HEK293 (cell line): ENCODE measurements at regions not wholly inside any gene's neighbourhood (a gene's known extent, or its start where the extent isn't known, plus 50 kb on each side); places are given as distances from the start of the nearest gene placed in this dataset.

ENCODE experiments used
- CTCF ChIA-PET: fragments of 350-600 bp; formaldehyde crosslinking; extraction: SDS; loops from one replicate; lab custom pipeline; 2021; ENCODE audit warnings: antibody characterized with exemption; lab: Yijun Ruan, JAX
- POLR2A ChIA-PET: fragments of 300-600 bp; formaldehyde crosslinking; extraction: SDS; loops from one replicate; lab custom pipeline; 2020; ENCODE audit warnings: antibody characterized with exemption, inconsistent platforms; lab: Yijun Ruan, JAX
- H3K27ac ChIP-seq: fragments of 200-500 bp; sonication (Bioruptor generic); 2 replicates; pipeline ENCODE4 v1.5.1; 2014; ENCODE audit warnings: low read depth, low read length, control low read depth, inconsistent platforms; ENCODE audit errors: extremely low read depth
- H3K36me3 ChIP-seq, 2 experiments: fragments of 200-500 bp in 1 of 2; sonication (Bioruptor generic) in 1 of 2; 1 replicate in 1 of 2; 2 replicates in 1 of 2; pipeline ENCODE4 v1.5.1; 2014 to 2017; ENCODE audit warnings: inconsistent platforms in 2 of 2, low read length in 2 of 2; ENCODE audit not compliant: control insufficient read depth in 2 of 2, insufficient read depth in 1 of 2
- H3K4me1 ChIP-seq: fragments of 200-500 bp; sonication (Bioruptor generic); 2 replicates; pipeline ENCODE4 v1.5.1; 2014; ENCODE audit warnings: mild to moderate bottlenecking, low read length, inconsistent platforms; ENCODE audit not compliant: control insufficient read depth, insufficient read depth
- H3K4me3 ChIP-seq: 2 replicates; pipeline ENCODE4 v1.5.1; 2011; ENCODE audit warnings: low read depth, mild to moderate bottlenecking, control low read depth, low read length, moderate library complexity
- H3K9me3 ChIP-seq: fragments of 200-500 bp; sonication (Bioruptor generic); 2 replicates; pipeline ENCODE4 v1.5.1; 2014; ENCODE audit warnings: low read depth, low read length, inconsistent platforms; ENCODE audit not compliant: control insufficient read depth, insufficient read depth
- CTCF ChIP-seq: fragments of 450-650 bp; formaldehyde crosslinking; IDR thresholded peaks from 2 replicates; pipeline ENCODE4 v1.5.1; 2016; ENCODE audit warnings: missing biosample characterization, missing genetic modification characterization
- GLI2 ChIP-seq: fragments of 450-650 bp; formaldehyde crosslinking; IDR thresholded peaks from 2 replicates; pipeline ENCODE4; 2017; ENCODE audit warnings: missing biosample characterization, missing genetic modification characterization, low read depth, borderline replicate concordance
- GLIS1 ChIP-seq: fragments of 450-650 bp; formaldehyde crosslinking; IDR thresholded peaks from 2 replicates; pipeline ENCODE4 v1.5.1; 2016; ENCODE audit warnings: missing biosample characterization, missing genetic modification characterization
- IKZF3 ChIP-seq: fragments of 450-650 bp; IDR thresholded peaks from 2 replicates; pipeline ENCODE4 v1.5.0; 2018; ENCODE audit warnings: missing biosample characterization, mild to moderate bottlenecking, missing genetic modification characterization, moderate library complexity
- KLF16 ChIP-seq: fragments of 450-650 bp; formaldehyde crosslinking; IDR thresholded peaks from 2 replicates; pipeline ENCODE4 v1.5.1; 2017; ENCODE audit warnings: missing biosample characterization, missing genetic modification characterization
- KLF9 ChIP-seq: fragments of 450-650 bp; formaldehyde crosslinking; IDR thresholded peaks from 2 replicates; pipeline ENCODE4 v1.5.1; 2016; ENCODE audit warnings: missing biosample characterization, missing genetic modification characterization, low read depth
- MZF1 ChIP-seq: fragments of 450-650 bp; formaldehyde crosslinking; IDR thresholded peaks from 2 replicates; pipeline ENCODE4 v1.5.1; 2017; ENCODE audit warnings: missing biosample characterization, missing genetic modification characterization, borderline replicate concordance
- TRIM28 ChIP-seq: IDR thresholded peaks from 2 replicates; pipeline ENCODE4 v1.6.1; 2011; ENCODE audit warnings: low read length, control low read depth, borderline replicate concordance
- ZBTB1 ChIP-seq: fragments of 450-650 bp; formaldehyde crosslinking; IDR thresholded peaks from 2 replicates; pipeline ENCODE4 v1.5.1; 2016; ENCODE audit warnings: missing biosample characterization, missing genetic modification characterization
- ZBTB17 ChIP-seq: fragments of 450-650 bp; formaldehyde crosslinking; IDR thresholded peaks from 2 replicates; pipeline ENCODE4 v1.5.1; 2016; ENCODE audit warnings: missing biosample characterization, missing genetic modification characterization
- ZNF132 ChIP-seq: fragments of 450-650 bp; formaldehyde crosslinking; IDR thresholded peaks from 2 replicates; pipeline ENCODE4 v1.5.1; 2017; ENCODE audit warnings: missing biosample characterization, missing genetic modification characterization, borderline replicate concordance
- ZNF2 ChIP-seq: fragments of 450-650 bp; formaldehyde crosslinking; IDR thresholded peaks from 2 replicates; pipeline ENCODE4 v1.5.1; 2016; ENCODE audit warnings: missing biosample characterization, missing genetic modification characterization
- ZNF202 ChIP-seq: fragments of 450-650 bp; formaldehyde crosslinking; IDR thresholded peaks from 2 replicates; pipeline ENCODE4 v1.5.1; 2016; ENCODE audit warnings: missing biosample characterization, missing genetic modification characterization, borderline replicate concordance
- ZNF266 ChIP-seq: fragments of 450-650 bp; formaldehyde crosslinking; IDR thresholded peaks from 2 replicates; pipeline ENCODE4 v1.5.1; 2016; ENCODE audit warnings: missing biosample characterization, missing genetic modification characterization, low read depth
- ZNF341 ChIP-seq: fragments of 450-650 bp; formaldehyde crosslinking; IDR thresholded peaks from 2 replicates; pipeline ENCODE4; 2016; ENCODE audit warnings: low read depth, missing biosample characterization, missing genetic modification characterization
- ZNF350 ChIP-seq: fragments of 450-650 bp; formaldehyde crosslinking; IDR thresholded peaks from 2 replicates; pipeline ENCODE4 v1.5.0; 2017; ENCODE audit warnings: missing biosample characterization, mild to moderate bottlenecking, missing genetic modification characterization
- ZNF585B ChIP-seq: fragments of 450-650 bp; formaldehyde crosslinking; IDR thresholded peaks from 2 replicates; pipeline ENCODE4 v1.5.1; 2016; ENCODE audit warnings: missing biosample characterization, missing genetic modification characterization
- ZNF654 ChIP-seq: fragments of 450-650 bp; formaldehyde crosslinking; IDR thresholded peaks from 2 replicates; pipeline ENCODE4 v1.5.1; 2016; ENCODE audit warnings: low read depth, missing biosample characterization, missing genetic modification characterization
- ZNF658 ChIP-seq: fragments of 450-650 bp; formaldehyde crosslinking; IDR thresholded peaks from 2 replicates; pipeline ENCODE4; 2016; ENCODE audit warnings: missing biosample characterization, missing genetic modification characterization
- ZNF701 ChIP-seq: fragments of 450-650 bp; formaldehyde crosslinking; IDR thresholded peaks from 2 replicates; pipeline ENCODE4 v1.5.1; 2016; ENCODE audit warnings: missing biosample characterization, missing genetic modification characterization
- ZSCAN4 ChIP-seq: fragments of 450-650 bp; formaldehyde crosslinking; IDR thresholded peaks from 2 replicates; pipeline ENCODE4 v1.5.1; 2017; ENCODE audit warnings: missing biosample characterization, missing genetic modification characterization
- TF ChIP-seq, protein P1 (sequence below): fragments of 450-650 bp; formaldehyde crosslinking; IDR thresholded peaks from 2 replicates; pipeline ENCODE4 v1.5.1; 2016; ENCODE audit warnings: missing biosample characterization, missing genetic modification characterization
- TF ChIP-seq, protein P2 (sequence below): fragments of 450-650 bp; IDR thresholded peaks from 2 replicates; pipeline ENCODE4 v1.5.1; 2018; ENCODE audit warnings: missing biosample characterization, missing genetic modification characterization

- ChIA-PET CTCF (interaction anchor here (0.7 to 8.2 kb wide), 12 partner anchors 8 to 144 kb away, joined by 3 to 145 read pairs (median 6); no protein-coding TSS in a partner anchor), POLR2A (interaction anchor here (0.9 kb wide), 1 partner anchor 131 kb away, joined by 3 read pairs; no protein-coding TSS in a partner anchor)
- TF ChIP-seq ZNF2 (tag by site-specific recombination) (no peak), ZNF341 (tag by site-specific recombination) (no peak), ZSCAN4 (no peak), ZNF701 (no peak), KLF16 (tag by site-specific recombination) (no peak), GLIS1 (tag by site-specific recombination) (no peak), ZNF585B (tag by site-specific recombination) (no peak), KLF9 (tag by site-specific recombination) (no peak), ZBTB1 (tag by site-specific recombination) (no peak), ZNF266 (tag by site-specific recombination) (no peak), ZBTB17 (tag by site-specific recombination) (no peak), ZNF658 (tag by site-specific recombination) (no peak), MZF1 (no peak), ZNF350 (tag by site-specific recombination) (no peak), ZNF132 (tag by site-specific recombination) (no peak), ZNF202 (tag by site-specific recombination) (no peak), TRIM28 (no peak)
- TF ChIP-seq, protein P1, sequence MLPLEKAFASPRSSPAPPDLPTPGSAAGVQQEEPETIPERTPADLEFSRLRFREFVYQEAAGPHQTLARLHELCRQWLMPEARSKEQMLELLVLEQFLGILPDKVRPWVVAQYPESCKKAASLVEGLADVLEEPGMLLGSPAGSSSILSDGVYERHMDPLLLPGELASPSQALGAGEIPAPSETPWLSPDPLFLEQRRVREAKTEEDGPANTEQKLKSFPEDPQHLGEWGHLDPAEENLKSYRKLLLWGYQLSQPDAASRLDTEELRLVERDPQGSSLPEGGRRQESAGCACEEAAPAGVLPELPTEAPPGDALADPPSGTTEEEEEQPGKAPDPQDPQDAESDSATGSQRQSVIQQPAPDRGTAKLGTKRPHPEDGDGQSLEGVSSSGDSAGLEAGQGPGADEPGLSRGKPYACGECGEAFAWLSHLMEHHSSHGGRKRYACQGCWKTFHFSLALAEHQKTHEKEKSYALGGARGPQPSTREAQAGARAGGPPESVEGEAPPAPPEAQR, result no peak
- TF ChIP-seq, protein P2, sequence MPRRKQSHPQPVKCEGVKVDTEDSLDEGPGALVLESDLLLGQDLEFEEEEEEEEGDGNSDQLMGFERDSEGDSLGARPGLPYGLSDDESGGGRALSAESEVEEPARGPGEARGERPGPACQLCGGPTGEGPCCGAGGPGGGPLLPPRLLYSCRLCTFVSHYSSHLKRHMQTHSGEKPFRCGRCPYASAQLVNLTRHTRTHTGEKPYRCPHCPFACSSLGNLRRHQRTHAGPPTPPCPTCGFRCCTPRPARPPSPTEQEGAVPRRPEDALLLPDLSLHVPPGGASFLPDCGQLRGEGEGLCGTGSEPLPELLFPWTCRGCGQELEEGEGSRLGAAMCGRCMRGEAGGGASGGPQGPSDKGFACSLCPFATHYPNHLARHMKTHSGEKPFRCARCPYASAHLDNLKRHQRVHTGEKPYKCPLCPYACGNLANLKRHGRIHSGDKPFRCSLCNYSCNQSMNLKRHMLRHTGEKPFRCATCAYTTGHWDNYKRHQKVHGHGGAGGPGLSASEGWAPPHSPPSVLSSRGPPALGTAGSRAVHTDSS (tag by site-specific recombination), result no peak
Observed at GRCh38 chr6:40896696-40897095, 142.3 kb downstream of the UNC5CL start.

GRCh38 chr6:40894962-40895799 lies 143.8 kb downstream of the UNC5CL start:
- Histone ChIP-seq H3K27ac (no peak overlapping the region), H3K4me1 (no peaks in the 10 kb centered on the region), H3K9me3 (no peaks in the 10 kb centered on the region), H3K36me3 (no peaks in the 10 kb centered on the region), H3K4me3 (no peak overlapping the region)
- ChIA-PET POLR2A (interaction anchor here (1.2 kb wide), 1 partner anchor 132 kb away, joined by 4 read pairs; no protein-coding TSS in a partner anchor), CTCF (interaction anchor here (0.6 to 8.2 kb wide), 24 partner anchors 9 to 782 kb away, joined by 3 to 145 read pairs (median 4); partner anchors contain the start of gene UNC5CL)
- TF ChIP-seq IKZF3 (tag by site-specific recombination) (peak; percentile 43; the same call in 1 of the 2 replicates), CTCF (peak; percentile 68), GLI2 (tag by site-specific recombination) (no peak), ZNF654 (tag by site-specific recombination) (peak; percentile 43), TRIM28 (peak; percentile 64; the same call in 1 of the 2 replicates)

More at GRCh38 chr6:40896696-40897095, 142.3 kb downstream of the UNC5CL start:
- Histone ChIP-seq H3K4me3 (no peak overlapping the region), H3K36me3 (no peaks in the 10 kb centered on the region), H3K27ac (no peak overlapping the region), H3K4me1 (no peaks in the 10 kb centered on the region), H3K9me3 (no peaks in the 10 kb centered on the region)
